Transverse colon (tissue), 4 donors: ENCODE measurements at regions not wholly inside any gene's neighbourhood (a gene's known extent, or its start where the extent isn't known, plus 50 kb on each side); places are given as distances from the start of the nearest gene placed in this dataset.

Experiments used
- DNase-seq: peaks from one replicate; pipeline ENCODE4 v3.0.0-alpha.2; 2019
- H3K27ac ChIP-seq, 4 donors: fragments of 200-600 bp; sonication (generic); 2 replicates each; pipeline ENCODE4 v1.5.1; 2016 to 2018; ENCODE audit warnings: inconsistent platforms in 4 of 4
- H3K27me3 ChIP-seq: fragments of 200-600 bp; sonication (generic); 2 replicates; pipeline ENCODE4 v1.5.1; 2017; ENCODE audit warnings: inconsistent platforms
- H3K36me3 ChIP-seq, 4 donors: fragments of 200-600 bp; sonication (generic); 2 replicates each; pipeline ENCODE4 v1.5.1; 2017 to 2019; ENCODE audit warnings: inconsistent platforms in 4 of 4
- H3K4me1 ChIP-seq, 4 donors: fragments of 200-600 bp; sonication (generic); 2 replicates each; pipeline ENCODE4 v1.5.1; 2017 to 2020; ENCODE audit warnings: inconsistent platforms in 4 of 4
- H3K4me3 ChIP-seq, 4 donors: fragments of 200-600 bp; sonication (generic); 1 replicate in 1 of 4; 2 replicates in 3 of 4; pipeline versions ENCODE4 v1.5.1 to v1.6.1; 2017 to 2019; ENCODE audit warnings: inconsistent platforms in 4 of 4
- H3K9me3 ChIP-seq, 2 donors: fragments of 200-600 bp; sonication (generic); 2 replicates each; pipeline ENCODE4 v1.5.1; 2017 to 2019; ENCODE audit warnings: inconsistent platforms in 2 of 2
- EP300 ChIP-seq: sonication (generic); formaldehyde crosslinking; IDR thresholded peaks from one replicate; pipeline ENCODE4 v1.6.1; 2017; ENCODE audit warnings: antibody characterized with exemption, low read depth
- POLR2A ChIP-seq: fragments of 450-650 bp; IDR thresholded peaks from one replicate; pipeline ENCODE4 v1.6.1; 2016; ENCODE audit warnings: antibody characterized with exemption, mild to moderate bottlenecking, moderate library complexity
- POLR2AphosphoS5 ChIP-seq, 3 donors: sonication (generic); formaldehyde crosslinking; IDR thresholded peaks; one replicate each; pipeline ENCODE4 v1.6.1; 2016; ENCODE audit warnings: antibody characterized with exemption in 3 of 3
- WGBS, 2 donors: methylation state at CpG; one replicate each; pipeline ENCODE4 v1.1.5; 2018; ENCODE audit warnings: low coverage in 1 of 2; 5-methylcytosine and 5-hydroxymethylcytosine counted together
- in situ Hi-C, 4 donors: fragments of 200-750 bp; cut with MboI; loops; one replicate each; pipeline versions ENCODE4 v1.15.0 to v1.15.1; 2017; ENCODE audit warnings: low sequenced_read_pairs in 3 of 4, low pct_ligation_motif_present in 1 of 4, low pct_unique_long_range_greater_than_20kb in 1 of 4
- intact Hi-C: fragments of 100-400 bp; cut with DNase I; formaldehyde crosslinking; loops from one replicate; pipeline ENCODE4 v1.15.1; 2023; ENCODE audit warnings: low total_unique reads
- TF ChIP-seq, protein P1 (sequence below), 5 experiments: fragments of 200-600 bp in 3 of 5; fragments of 450-650 bp in 2 of 5; sonication (generic) in 3 of 5; IDR thresholded peaks; 1 replicate in 2 of 5; 2 replicates in 3 of 5; pipeline ENCODE4 v1.5.1; 2016 to 2017; ENCODE audit warnings: antibody characterized with exemption in 5 of 5, inconsistent platforms in 3 of 5, mild to moderate bottlenecking in 2 of 5, moderate library complexity in 1 of 5

DNA sequence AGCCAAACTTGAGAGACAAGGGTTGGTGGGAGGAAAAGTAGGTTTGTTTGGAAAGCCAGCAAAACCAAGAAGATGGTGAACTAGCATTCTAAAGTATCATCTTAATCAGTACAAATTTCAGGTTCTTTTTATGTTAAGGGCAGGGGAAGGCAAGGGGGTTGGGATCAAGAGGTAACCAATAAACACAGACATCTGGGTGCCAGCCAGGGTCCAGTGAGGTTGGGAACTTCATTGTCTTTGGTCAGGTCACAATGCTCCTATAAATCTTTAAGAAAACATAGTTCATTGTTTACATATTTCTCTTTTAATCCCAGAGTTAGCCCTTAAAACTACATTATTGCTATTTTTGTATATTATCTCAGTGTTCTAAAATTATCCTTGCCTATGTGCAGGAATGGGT, 126.2 kb upstream of the NR5A2 start:
- TF ChIP-seq POLR2AphosphoS5 (IDR thresholded peaks at IDR 0.05) = no peak
- TF ChIP-seq POLR2A = no peak
- TF ChIP-seq, protein P1, sequence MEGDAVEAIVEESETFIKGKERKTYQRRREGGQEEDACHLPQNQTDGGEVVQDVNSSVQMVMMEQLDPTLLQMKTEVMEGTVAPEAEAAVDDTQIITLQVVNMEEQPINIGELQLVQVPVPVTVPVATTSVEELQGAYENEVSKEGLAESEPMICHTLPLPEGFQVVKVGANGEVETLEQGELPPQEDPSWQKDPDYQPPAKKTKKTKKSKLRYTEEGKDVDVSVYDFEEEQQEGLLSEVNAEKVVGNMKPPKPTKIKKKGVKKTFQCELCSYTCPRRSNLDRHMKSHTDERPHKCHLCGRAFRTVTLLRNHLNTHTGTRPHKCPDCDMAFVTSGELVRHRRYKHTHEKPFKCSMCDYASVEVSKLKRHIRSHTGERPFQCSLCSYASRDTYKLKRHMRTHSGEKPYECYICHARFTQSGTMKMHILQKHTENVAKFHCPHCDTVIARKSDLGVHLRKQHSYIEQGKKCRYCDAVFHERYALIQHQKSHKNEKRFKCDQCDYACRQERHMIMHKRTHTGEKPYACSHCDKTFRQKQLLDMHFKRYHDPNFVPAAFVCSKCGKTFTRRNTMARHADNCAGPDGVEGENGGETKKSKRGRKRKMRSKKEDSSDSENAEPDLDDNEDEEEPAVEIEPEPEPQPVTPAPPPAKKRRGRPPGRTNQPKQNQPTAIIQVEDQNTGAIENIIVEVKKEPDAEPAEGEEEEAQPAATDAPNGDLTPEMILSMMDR (IDR thresholded peaks at IDR 0.05) = no peak
- TF ChIP-seq EP300 = no peak
- Histone ChIP-seq H3K4me1 (no peaks in the 10 kb centered on the region), H3K4me3 (no peak overlapping the region), H3K36me3 (no peaks in the 10 kb centered on the region), H3K9me3 (no peaks in the 10 kb centered on the region), H3K27me3 (no peaks in the 10 kb centered on the region), H3K27ac (no peak overlapping the region)
- intact Hi-C loops = no loop called here
- in situ Hi-C loops = no loop called here
- no peak for DNase-seq

GRCh38 chr1:199907361-199907760, 120.1 kb upstream of the NR5A2 start:
- in situ Hi-C loops = no loop called here
- WGBS, 2 donors = 74 to 80% methylated on average over 1 to 2 of the region's 2 CpGs

DNA sequence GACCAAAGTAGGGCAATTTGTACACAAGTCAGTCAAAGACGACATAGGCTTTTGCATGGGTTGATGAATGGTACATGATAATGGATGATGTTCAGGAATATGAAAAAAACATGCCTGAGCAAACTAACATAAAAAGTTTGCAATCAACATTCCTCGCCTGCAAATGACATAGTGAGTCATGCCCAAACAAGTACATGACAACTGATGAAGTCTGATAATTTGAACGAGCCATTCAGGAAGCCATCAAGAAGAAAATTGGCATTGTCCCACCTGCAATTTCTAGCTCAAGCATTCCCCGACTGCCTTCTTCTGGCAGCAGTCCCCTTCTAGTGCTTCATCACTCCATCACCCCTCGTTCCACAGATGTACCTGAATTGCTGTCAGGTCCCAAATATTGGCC, 118.4 kb upstream of the NR5A2 start:
- DNase-seq = no peak
- Histone ChIP-seq H3K9me3 (no peaks in the 10 kb centered on the region), H3K36me3 (no peaks in the 10 kb centered on the region), H3K4me3 (no peak overlapping the region), H3K4me1 (no peaks in the 10 kb centered on the region), H3K27ac (no peak overlapping the region), H3K27me3 (peaks cover 3% of the 10 kb centered on the region)
- in situ Hi-C loops = no loop called here
- TF ChIP-seq, protein P1 (IDR thresholded peaks at IDR 0.05) = no peak
- TF ChIP-seq POLR2AphosphoS5 (IDR thresholded peaks at IDR 0.05) = no peak
- no peak for TF ChIP-seq POLR2A
- no peak for TF ChIP-seq EP300
- 31 to 56% methylated on average over 2 to 5 of the region's 5 CpGs for WGBS, 2 donors
- intact Hi-C loops = no loop called here

More at GRCh38 chr1:199907361-199907760, 120.1 kb upstream of the NR5A2 start:
- peaks cover 3% of the 10 kb centered on the region for H3K27me3 ChIP-seq
- H3K9me3 ChIP-seq = no peaks in the 10 kb centered on the region
- TF ChIP-seq EP300 = no peak
- TF ChIP-seq, protein P1 (IDR thresholded peaks at IDR 0.05) = no peak
- no peaks in the 10 kb centered on the region for H3K4me1 ChIP-seq
- intact Hi-C loops = no loop called here
- no peak overlapping the region for H3K27ac ChIP-seq
- H3K4me3 ChIP-seq = no peak overlapping the region
- DNase-seq = no peak
- H3K36me3 ChIP-seq = no peaks in the 10 kb centered on the region

- in situ Hi-C loops = no loop called here
- WGBS, 2 donors = 62% methylated on average over 3 of the region's 3 CpGs; no CpG with 5 or more reads in 1 of the 2 donors
Measured at GRCh38 chr1:199913318-199913717, 114.2 kb upstream of the NR5A2 start.

More at GRCh38 chr1:199913318-199913717, 114.2 kb upstream of the NR5A2 start:
- Histone ChIP-seq H3K27me3 (no peaks in the 10 kb centered on the region), H3K36me3 (no peaks in the 10 kb centered on the region), H3K4me3 (no peak overlapping the region), H3K9me3 (no peaks in the 10 kb centered on the region), H3K4me1 (no peaks in the 10 kb centered on the region), H3K27ac (no peak overlapping the region)
- TF ChIP-seq EP300 = no peak
- TF ChIP-seq, protein P1 (IDR thresholded peaks at IDR 0.05) = no peak
- TF ChIP-seq POLR2AphosphoS5 (IDR thresholded peaks at IDR 0.05) = no peak
- TF ChIP-seq POLR2A = no peak
- no peak for DNase-seq
- intact Hi-C loops = no loop called here
